CD4-positive, alpha-beta memory T cell (primary cell): ENCODE measurements at regions not wholly inside any gene's neighbourhood (a gene's known extent, or its start where the extent isn't known, plus 50 kb on each side); places are given as distances from the start of the nearest gene placed in this dataset.

Experiments used
- CTCF ChIA-PET: fragments of 350-600 bp; sonication (Branson Sonifier 250); formaldehyde crosslinking; loops from one replicate; lab custom pipeline; 2021; ENCODE audit warnings: inconsistent platforms; ENCODE audit not compliant: partially characterized antibody; lab: Charles Lee
- POLR2A ChIA-PET: fragments of 350-600 bp; sonication (Branson Sonifier 250); formaldehyde crosslinking; loops from one replicate; lab custom pipeline; 2021; ENCODE audit not compliant: partially characterized antibody; lab: Charles Lee
- DNase-seq, 5 donors: peaks; one replicate each; pipeline versions ENCODE4 v3.0.0 to v3.0.0-alpha.2; 2020 to 2022; ENCODE audit warnings: mixed read lengths in 1 of 5
- H3K27ac ChIP-seq: one replicate; pipeline ENCODE4 v1.7.0; 2013; ENCODE audit warnings: low read depth, low read length
- H3K27me3 ChIP-seq: 2 replicates; pipeline ENCODE4 v1.7.0; 2013; ENCODE audit warnings: mild to moderate bottlenecking, low read length, moderate library complexity; ENCODE audit not compliant: insufficient read depth
- H3K36me3 ChIP-seq: 2 replicates; pipeline ENCODE4 v1.7.0; 2013; ENCODE audit warnings: mild to moderate bottlenecking, low read length, moderate library complexity; ENCODE audit not compliant: insufficient read depth
- H3K4me1 ChIP-seq: 2 replicates; pipeline ENCODE4 v1.7.0; 2013; ENCODE audit warnings: mild to moderate bottlenecking, low read length, moderate library complexity; ENCODE audit not compliant: insufficient read depth
- H3K4me3 ChIP-seq, 2 donors: one replicate each; pipeline ENCODE4 v1.7.0; 2013; ENCODE audit warnings: low read length in 2 of 2, mild to moderate bottlenecking in 1 of 2
- H3K9me3 ChIP-seq, 2 donors: one replicate each; pipeline ENCODE4 v1.7.0; 2013; ENCODE audit warnings: low read length in 2 of 2, control low read depth in 1 of 2; ENCODE audit not compliant: control insufficient read depth in 1 of 2
- H3K27ac Mint-ChIP-seq, 7 donors: one replicate each; pipeline ENCODE4 v1.8.0; 2020 to 2021; ENCODE audit warnings: mixed read lengths in 7 of 7, mild to moderate bottlenecking in 6 of 7, inconsistent platforms in 3 of 7, moderate library complexity in 3 of 7
- H3K27me3 Mint-ChIP-seq, 2 donors: one replicate each; pipeline ENCODE4 v1.8.0; 2020 to 2021; ENCODE audit warnings: mixed read lengths in 2 of 2
- H3K36me3 Mint-ChIP-seq, 2 donors: one replicate each; pipeline ENCODE4 v1.8.0; 2020 to 2021; ENCODE audit warnings: mixed read lengths in 2 of 2, inconsistent platforms in 1 of 2, mild to moderate bottlenecking in 1 of 2
- H3K4me1 Mint-ChIP-seq, 4 donors: one replicate each; pipeline ENCODE4 v1.8.0; 2020 to 2021; ENCODE audit warnings: mixed read lengths in 4 of 4, mild to moderate bottlenecking in 1 of 4
- H3K4me3 Mint-ChIP-seq, 8 donors: one replicate each; pipeline ENCODE4 v1.8.0; 2020 to 2021; ENCODE audit warnings: mixed read lengths in 8 of 8, mild to moderate bottlenecking in 7 of 8, moderate library complexity in 6 of 8, inconsistent platforms in 3 of 8
- H3K9me3 Mint-ChIP-seq, 8 donors: one replicate each; pipeline ENCODE4 v1.8.0; 2020 to 2021; ENCODE audit warnings: mixed read lengths in 8 of 8, mild to moderate bottlenecking in 5 of 8, inconsistent platforms in 3 of 8, moderate library complexity in 1 of 8
- intact Hi-C: fragments of 100-400 bp; cut with micrococcal nuclease; formaldehyde crosslinking; loops from one replicate; pipeline ENCODE4 v1.15.1; 2023

DNA sequence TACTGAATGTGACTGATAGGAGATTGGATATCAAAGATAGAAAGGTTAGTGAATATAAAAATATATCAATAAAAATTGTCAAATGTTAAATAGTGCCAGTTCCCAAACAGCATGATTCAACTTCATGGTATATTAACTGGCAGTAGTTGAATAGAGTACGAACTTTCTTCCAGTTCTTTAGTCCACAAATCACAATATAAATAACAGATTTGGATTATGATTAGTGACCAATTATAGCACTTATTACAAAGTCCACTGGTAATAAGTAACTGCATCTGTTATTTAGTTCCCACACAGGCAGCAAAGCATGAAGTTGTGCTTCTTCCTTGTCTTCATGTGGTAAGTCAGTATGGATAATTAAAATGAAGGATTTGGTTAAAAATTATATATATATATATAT, 243.0 kb upstream of the VWC2 start:
- Histone ChIP-seq H3K36me3 (no peaks in the 10 kb centered on the region), H3K9me3 (no peaks in the 10 kb centered on the region), H3K4me1 (no peaks in the 10 kb centered on the region), H3K27me3 (no peaks in the 10 kb centered on the region), H3K27ac (no peak overlapping the region), H3K4me3 (no peak overlapping the region)
- ChIA-PET CTCF (no interaction called here), POLR2A (no interaction called here)
- no peak for DNase-seq
- Mint-ChIP-seq H3K27me3 (no peaks in the 10 kb centered on the region), H3K9me3 (peaks cover 0 to 18% (median 5%) of the 10 kb centered on the region in 8 donors), H3K27ac (no peak overlapping the region), H3K4me3 (no peak overlapping the region), H3K36me3 (no peaks in the 10 kb centered on the region), H3K4me1 (no peaks in the 10 kb centered on the region)
- intact Hi-C loops, result no loop called here

GRCh38 chr7:49563693-49564378, 209.6 kb upstream of the VWC2 start:
- no peak overlapping the region for H3K27ac Mint-ChIP-seq
- intact Hi-C loops, result no loop called here
- Histone ChIP-seq H3K9me3 (peaks cover 0 to 7% of the 10 kb centered on the region in 2 donors), H3K27ac (no peak overlapping the region), H3K36me3 (no peaks in the 10 kb centered on the region), H3K27me3 (no peaks in the 10 kb centered on the region), H3K4me1 (no peaks in the 10 kb centered on the region), H3K4me3 (no peak overlapping the region)
- CTCF ChIA-PET, result no interaction called here
- POLR2A ChIA-PET, result no interaction called here
- H3K4me1 Mint-ChIP-seq, result no peaks in the 10 kb centered on the region
- H3K4me3 Mint-ChIP-seq, result no peak overlapping the region
- H3K9me3 Mint-ChIP-seq, result peaks cover 0 to 33% (median 21%) of the 10 kb centered on the region in 8 donors
- no peaks in the 10 kb centered on the region for H3K36me3 Mint-ChIP-seq
- no peak for DNase-seq
- H3K27me3 Mint-ChIP-seq, result no peaks in the 10 kb centered on the region

GRCh38 chr7:49564379-49564714, 209.1 kb upstream of the VWC2 start:
- no peaks in the 10 kb centered on the region for H3K36me3 ChIP-seq
- no peak overlapping the region for H3K27ac ChIP-seq
- no peak overlapping the region for H3K4me3 ChIP-seq
- intact Hi-C loops, result no loop called here
- CTCF ChIA-PET, result no interaction called here
- POLR2A ChIA-PET, result no interaction called here
- Mint-ChIP-seq H3K4me3 (no peak overlapping the region), H3K27me3 (no peaks in the 10 kb centered on the region), H3K9me3 (peaks cover 0 to 32% (median 21%) of the 10 kb centered on the region in 8 donors), H3K4me1 (no peaks in the 10 kb centered on the region), H3K36me3 (no peaks in the 10 kb centered on the region), H3K27ac (no peak overlapping the region)
- no peaks in the 10 kb centered on the region for H3K27me3 ChIP-seq
- H3K4me1 ChIP-seq, result no peaks in the 10 kb centered on the region
- H3K9me3 ChIP-seq, result peaks cover 0 to 7% of the 10 kb centered on the region in 2 donors
- DNase-seq, result no peak

GRCh38 chr7:49577576-49577975, 195.9 kb upstream of the VWC2 start:
- Mint-ChIP-seq H3K9me3 (peaks cover 0 to 10% (median 7%) of the 10 kb centered on the region in 8 donors), H3K4me1 (no peaks in the 10 kb centered on the region), H3K4me3 (no peak overlapping the region), H3K27ac (no peak overlapping the region), H3K36me3 (no peaks in the 10 kb centered on the region), H3K27me3 (no peaks in the 10 kb centered on the region)
- Histone ChIP-seq H3K27me3 (no peaks in the 10 kb centered on the region), H3K4me1 (no peaks in the 10 kb centered on the region), H3K36me3 (no peaks in the 10 kb centered on the region), H3K27ac (no peak overlapping the region), H3K4me3 (no peak overlapping the region), H3K9me3 (no peaks in the 10 kb centered on the region)
- DNase-seq, result no peak
- POLR2A ChIA-PET, result no interaction called here
- CTCF ChIA-PET, result no interaction called here
- intact Hi-C loops, result no loop called here

DNA sequence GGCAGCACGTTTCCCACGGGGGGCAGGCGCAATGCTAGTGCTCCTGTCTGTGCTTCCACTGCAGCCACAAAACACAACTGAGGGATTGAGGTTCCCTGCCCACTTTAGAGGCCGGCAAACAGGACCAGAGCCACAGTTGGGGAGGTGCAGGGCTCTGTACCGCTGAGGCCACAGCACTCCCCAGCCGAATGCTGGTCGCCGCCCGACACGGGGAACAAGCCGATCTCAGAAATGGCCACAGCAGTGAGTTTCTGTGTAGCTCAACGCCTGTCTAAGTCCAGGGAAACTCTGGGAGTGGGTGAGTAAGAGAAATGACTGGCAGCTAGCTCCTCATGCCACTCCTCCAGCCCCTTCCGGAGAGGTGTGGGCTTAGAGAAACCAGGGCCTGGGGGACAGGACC, 194.0 kb upstream of the VWC2 start:
- peaks cover 0 to 23% (median 7%) of the 10 kb centered on the region in 8 donors for H3K9me3 Mint-ChIP-seq
- Histone ChIP-seq H3K9me3 (no peaks in the 10 kb centered on the region), H3K27ac (no peak overlapping the region), H3K4me3 (no peak overlapping the region), H3K4me1 (no peaks in the 10 kb centered on the region), H3K36me3 (no peaks in the 10 kb centered on the region), H3K27me3 (no peaks in the 10 kb centered on the region)
- H3K36me3 Mint-ChIP-seq, result no peaks in the 10 kb centered on the region
- ChIA-PET CTCF (no interaction called here), POLR2A (no interaction called here)
- H3K27me3 Mint-ChIP-seq, result no peaks in the 10 kb centered on the region
- no peak for DNase-seq
- no peak overlapping the region for H3K27ac Mint-ChIP-seq
- no peak overlapping the region for H3K4me3 Mint-ChIP-seq
- intact Hi-C loops, result no loop called here
- no peaks in the 10 kb centered on the region for H3K4me1 Mint-ChIP-seq

GRCh38 chr7:49580000-49580399, 193.4 kb upstream of the VWC2 start:
- H3K4me3 Mint-ChIP-seq, result no peak overlapping the region
- H3K9me3 ChIP-seq, result no peaks in the 10 kb centered on the region
- no peaks in the 10 kb centered on the region for H3K36me3 ChIP-seq
- no peaks in the 10 kb centered on the region for H3K27me3 Mint-ChIP-seq
- H3K27ac Mint-ChIP-seq, result no peak overlapping the region
- H3K4me1 Mint-ChIP-seq, result no peaks in the 10 kb centered on the region
- intact Hi-C loops, result no loop called here
- no peak for DNase-seq
- H3K27ac ChIP-seq, result no peak overlapping the region
- no peaks in the 10 kb centered on the region for H3K4me1 ChIP-seq
- H3K27me3 ChIP-seq, result no peaks in the 10 kb centered on the region
- CTCF ChIA-PET, result no interaction called here
- POLR2A ChIA-PET, result no interaction called here
- no peaks in the 10 kb centered on the region for H3K36me3 Mint-ChIP-seq
- H3K4me3 ChIP-seq, result no peak overlapping the region
- H3K9me3 Mint-ChIP-seq, result peaks cover 0 to 23% (median 7%) of the 10 kb centered on the region in 8 donors

DNA sequence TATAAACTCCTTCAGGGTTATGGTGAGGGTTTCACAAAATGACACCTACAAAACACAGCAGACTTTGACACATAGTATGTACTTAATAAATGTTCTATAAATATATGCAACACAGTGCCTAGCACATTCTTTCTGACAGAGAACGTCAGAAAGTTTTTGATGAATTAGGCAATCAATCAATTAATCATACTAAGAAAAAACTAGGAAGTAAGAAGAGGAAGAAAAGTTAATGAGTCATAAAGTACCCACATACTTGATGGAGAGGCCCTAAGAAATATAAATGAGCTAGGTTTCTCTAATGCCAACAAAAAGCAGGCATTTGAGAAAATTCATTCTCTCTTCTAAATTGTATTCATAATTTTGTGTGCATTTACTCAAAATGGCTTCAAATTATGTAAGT, 192.7 kb upstream of the VWC2 start:
- POLR2A ChIA-PET, result no interaction called here
- H3K4me1 ChIP-seq, result no peaks in the 10 kb centered on the region
- Mint-ChIP-seq H3K4me3 (no peak overlapping the region), H3K36me3 (no peaks in the 10 kb centered on the region), H3K27me3 (no peaks in the 10 kb centered on the region), H3K4me1 (no peaks in the 10 kb centered on the region), H3K9me3 (peaks cover 0 to 23% (median 7%) of the 10 kb centered on the region in 8 donors), H3K27ac (no peak overlapping the region)
- intact Hi-C loops, result no loop called here
- no peaks in the 10 kb centered on the region for H3K9me3 ChIP-seq
- no peak for DNase-seq
- H3K4me3 ChIP-seq, result no peak overlapping the region
- H3K36me3 ChIP-seq, result no peaks in the 10 kb centered on the region
- H3K27me3 ChIP-seq, result no peaks in the 10 kb centered on the region
- CTCF ChIA-PET, result no interaction called here
- H3K27ac ChIP-seq, result no peak overlapping the region

GRCh38 chr7:49583440-49583839, 190.0 kb upstream of the VWC2 start:
- ChIA-PET CTCF (no interaction called here), POLR2A (no interaction called here)
- H3K4me1 Mint-ChIP-seq, result no peaks in the 10 kb centered on the region
- DNase-seq, result no peak
- no peaks in the 10 kb centered on the region for H3K36me3 Mint-ChIP-seq
- intact Hi-C loops, result no loop called here
- no peak overlapping the region for H3K27ac Mint-ChIP-seq
- no peaks in the 10 kb centered on the region for H3K9me3 ChIP-seq
- H3K27me3 ChIP-seq, result no peaks in the 10 kb centered on the region
- H3K4me1 ChIP-seq, result no peaks in the 10 kb centered on the region
- H3K4me3 Mint-ChIP-seq, result no peak overlapping the region
- peaks cover 0 to 22% (median 5%) of the 10 kb centered on the region in 8 donors for H3K9me3 Mint-ChIP-seq
- H3K27me3 Mint-ChIP-seq, result no peaks in the 10 kb centered on the region
- H3K4me3 ChIP-seq, result no peak overlapping the region
- H3K27ac ChIP-seq, result no peak overlapping the region
- no peaks in the 10 kb centered on the region for H3K36me3 ChIP-seq
